B cell (primary cell): ENCODE measurements at regions not wholly inside any gene's neighbourhood (a gene's known extent, or its start where the extent isn't known, plus 50 kb on each side); places are given as distances from the start of the nearest gene placed in this dataset.

ENCODE experiments used
- ATAC-seq: fragments of 200-7000 bp; cut with Tn5 transposase; one replicate; pipeline ENCODE4 v1.10.0; 2021; ENCODE audit warnings: low read depth, mild to moderate bottlenecking, moderate number of reproducible peaks, moderate library complexity
- CTCF ChIA-PET: fragments of 350-600 bp; sonication (Branson Sonifier 250); formaldehyde crosslinking; loops from one replicate; lab custom pipeline; 2021; ENCODE audit warnings: antibody characterized with exemption, inconsistent platforms; lab: Charles Lee
- POLR2A ChIA-PET: fragments of 350-600 bp; sonication (Branson Sonifier 250); formaldehyde crosslinking; loops from one replicate; lab custom pipeline; 2021; ENCODE audit warnings: antibody characterized with exemption; lab: Charles Lee
- DNase-seq: peaks from one replicate; pipeline ENCODE4 v3.0.0; 2013
- H2AFZ ChIP-seq: 2 replicates; pipeline ENCODE4 v1.6.1; 2012; ENCODE audit warnings: mild to moderate bottlenecking, low read depth, low read length; ENCODE audit not compliant: insufficient read depth, poor library complexity, severe bottlenecking
- H3K27ac ChIP-seq, 2 donors: 1 replicate in 1 of 2; 2 replicates in 1 of 2; pipeline ENCODE4 v1.5.1; 2012 to 2013; ENCODE audit warnings: low read length in 2 of 2, mild to moderate bottlenecking in 2 of 2, moderate library complexity in 1 of 2
- H3K27me3 ChIP-seq, 4 experiments: fragments of 200-600 bp in 1 of 4; sonication (generic) in 1 of 4; replicated peaks in 1 of 4; 1 replicate in 2 of 4; 2 replicates in 2 of 4; pipeline versions ENCODE4 v1.6.1 to v1.7.0; 2013 to 2016; ENCODE audit warnings: low read length in 3 of 4, mild to moderate bottlenecking in 2 of 4, mixed read lengths in 1 of 4, moderate library complexity in 1 of 4; ENCODE audit not compliant: insufficient read depth in 4 of 4, control insufficient read depth in 3 of 4; ENCODE audit errors: control extremely low read depth in 1 of 4
- H3K36me3 ChIP-seq, 2 experiments: replicated peaks in 1 of 2; 1 replicate in 1 of 2; 2 replicates in 1 of 2; pipeline versions ENCODE4 v1.6.1 to v1.7.1; 2013; ENCODE audit warnings: low read length in 1 of 2; ENCODE audit not compliant: insufficient read depth in 2 of 2, control insufficient read depth in 1 of 2; ENCODE audit errors: control extremely low read depth in 1 of 2, extremely low read depth in 1 of 2
- H3K4me1 ChIP-seq, 2 donors: fragments of 200-600 bp in 1 of 2; sonication (generic) in 1 of 2; 1 replicate in 1 of 2; 2 replicates in 1 of 2; pipeline versions ENCODE4 v1.5.1 to v1.6.1; 2013 to 2017; ENCODE audit warnings: low read length in 2 of 2; ENCODE audit not compliant: control insufficient read depth in 2 of 2, insufficient read depth in 2 of 2
- H3K4me2 ChIP-seq: replicated peaks from 2 replicates; pipeline ENCODE3; 2012; ENCODE audit warnings: mild to moderate bottlenecking, low read depth, low read length; ENCODE audit not compliant: poor library complexity, severe bottlenecking
- H3K4me3 ChIP-seq, 5 experiments: fragments of 200-600 bp in 1 of 5; sonication (generic) in 1 of 5; 1 replicate in 3 of 5; 2 replicates in 2 of 5; pipeline versions ENCODE4 v1.5.1 to v1.7.0; 2011 to 2016; ENCODE audit warnings: low read length in 4 of 5, mild to moderate bottlenecking in 4 of 5, low read depth in 2 of 5, control low read depth in 1 of 5, moderate library complexity in 1 of 5; ENCODE audit not compliant: insufficient read depth in 1 of 5; ENCODE audit errors: control extremely low read depth in 1 of 5, extremely low read depth in 1 of 5
- H3K79me2 ChIP-seq: fragments of 200-600 bp; sonication (generic); one replicate; pipeline ENCODE4 v1.6.0; 2016; ENCODE audit warnings: low read length; ENCODE audit not compliant: control insufficient read depth, insufficient read depth
- H3K9ac ChIP-seq: fragments of 200-600 bp; sonication (generic); 2 replicates; pipeline ENCODE4 v1.6.1; 2017; ENCODE audit warnings: mild to moderate bottlenecking, low read length, moderate library complexity
- H3K9me3 ChIP-seq, 3 donors: one replicate each; pipeline versions ENCODE4 v1.6.1 to v1.7.1; 2013; ENCODE audit warnings: low read length in 2 of 3; ENCODE audit not compliant: control insufficient read depth in 2 of 3, insufficient read depth in 1 of 3; ENCODE audit errors: control extremely low read depth in 1 of 3
- H4K20me1 ChIP-seq: 2 replicates; pipeline ENCODE4 v1.6.0; 2012; ENCODE audit warnings: mild to moderate bottlenecking, low read length; ENCODE audit not compliant: insufficient read depth, control insufficient read depth, poor library complexity, severe bottlenecking
- H3K27ac Mint-ChIP-seq: one replicate; pipeline ENCODE4 v1.8.0; 2021; ENCODE audit warnings: mixed read lengths
- H3K27me3 Mint-ChIP-seq: one replicate; pipeline ENCODE4 v1.8.0; 2021; ENCODE audit warnings: mixed read lengths
- H3K4me1 Mint-ChIP-seq: one replicate; pipeline ENCODE4 v1.8.0; 2021; ENCODE audit warnings: mixed read lengths
- H3K4me3 Mint-ChIP-seq: one replicate; pipeline ENCODE4 v1.8.0; 2021; ENCODE audit warnings: mixed read lengths
- H3K9me3 Mint-ChIP-seq: one replicate; pipeline ENCODE4 v1.8.0; 2022; ENCODE audit warnings: mixed read lengths; ENCODE audit not compliant: insufficient read depth
- EZH2 ChIP-seq: IDR thresholded peaks from 2 replicates; pipeline ENCODE4 v1.6.1; 2012; ENCODE audit warnings: borderline replicate concordance, low read depth, mild to moderate bottlenecking, moderate library complexity, low read length; ENCODE audit not compliant: insufficient read depth, poor library complexity, severe bottlenecking
- WGBS: methylation state at CpG from one replicate; pipeline ENCODE4 v1.1.5; 2013; ENCODE audit warnings: missing lambda C conversion rate; ENCODE audit not compliant: insufficient coverage; 5-methylcytosine and 5-hydroxymethylcytosine counted together
- intact Hi-C: fragments of 100-400 bp; cut with micrococcal nuclease; formaldehyde crosslinking; loops from one replicate; pipeline ENCODE4 v1.10.0; 2022
- TF ChIP-seq, protein P1 (sequence below): fragments of 200-600 bp; IDR thresholded peaks from one replicate; pipeline ENCODE4 v1.8.0; 2022; ENCODE audit warnings: antibody characterized with exemption, mild to moderate bottlenecking

DNA sequence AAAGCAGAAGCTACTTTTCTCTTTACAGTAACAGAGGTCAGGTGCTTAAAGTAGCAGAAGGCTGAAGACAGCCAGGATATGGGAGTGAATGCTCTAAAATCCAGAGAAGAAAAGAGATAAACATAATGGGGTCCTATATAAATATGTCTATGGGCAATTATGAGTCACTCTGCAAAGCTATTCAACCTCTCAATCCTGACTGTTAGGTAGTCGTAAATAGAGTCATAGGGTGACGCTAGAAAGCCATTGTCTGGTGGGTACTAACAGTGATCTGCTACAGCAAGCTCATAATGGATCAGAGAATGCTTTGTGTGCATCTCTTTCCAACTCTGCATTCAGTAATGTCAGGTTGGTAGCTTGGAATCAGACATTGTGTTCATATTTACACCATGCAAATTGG, 53.5 kb upstream of the PDE5A start:
- no peak overlapping the region for H3K4me3 Mint-ChIP-seq
- POLR2A ChIA-PET: no interaction called here
- Histone ChIP-seq H3K79me2 (no peaks in the 10 kb centered on the region), H4K20me1 (no peaks in the 10 kb centered on the region), H3K9ac (no peak overlapping the region), H2AFZ (no peak overlapping the region), H3K9me3 (no peaks in the 10 kb centered on the region), H3K27ac (no peak overlapping the region), H3K36me3 (no peaks in the 10 kb centered on the region), H3K4me2 (no peak overlapping the region), H3K4me3 (no peak overlapping the region), H3K4me1 (no peaks in the 10 kb centered on the region), H3K27me3 (no peaks in the 10 kb centered on the region)
- WGBS: 100% methylated on average over 2 of the region's 2 CpGs
- TF ChIP-seq EZH2: no peak
- TF ChIP-seq, protein P1, sequence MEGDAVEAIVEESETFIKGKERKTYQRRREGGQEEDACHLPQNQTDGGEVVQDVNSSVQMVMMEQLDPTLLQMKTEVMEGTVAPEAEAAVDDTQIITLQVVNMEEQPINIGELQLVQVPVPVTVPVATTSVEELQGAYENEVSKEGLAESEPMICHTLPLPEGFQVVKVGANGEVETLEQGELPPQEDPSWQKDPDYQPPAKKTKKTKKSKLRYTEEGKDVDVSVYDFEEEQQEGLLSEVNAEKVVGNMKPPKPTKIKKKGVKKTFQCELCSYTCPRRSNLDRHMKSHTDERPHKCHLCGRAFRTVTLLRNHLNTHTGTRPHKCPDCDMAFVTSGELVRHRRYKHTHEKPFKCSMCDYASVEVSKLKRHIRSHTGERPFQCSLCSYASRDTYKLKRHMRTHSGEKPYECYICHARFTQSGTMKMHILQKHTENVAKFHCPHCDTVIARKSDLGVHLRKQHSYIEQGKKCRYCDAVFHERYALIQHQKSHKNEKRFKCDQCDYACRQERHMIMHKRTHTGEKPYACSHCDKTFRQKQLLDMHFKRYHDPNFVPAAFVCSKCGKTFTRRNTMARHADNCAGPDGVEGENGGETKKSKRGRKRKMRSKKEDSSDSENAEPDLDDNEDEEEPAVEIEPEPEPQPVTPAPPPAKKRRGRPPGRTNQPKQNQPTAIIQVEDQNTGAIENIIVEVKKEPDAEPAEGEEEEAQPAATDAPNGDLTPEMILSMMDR: no peak
- no peak for ATAC-seq
- CTCF ChIA-PET: no interaction called here
- no peaks in the 10 kb centered on the region for H3K9me3 Mint-ChIP-seq
- no peak for DNase-seq
- H3K27ac Mint-ChIP-seq: no peak overlapping the region
- peaks cover 3% of the 10 kb centered on the region for H3K27me3 Mint-ChIP-seq
- H3K4me1 Mint-ChIP-seq: no peaks in the 10 kb centered on the region
- intact Hi-C loops: no loop called here

DNA sequence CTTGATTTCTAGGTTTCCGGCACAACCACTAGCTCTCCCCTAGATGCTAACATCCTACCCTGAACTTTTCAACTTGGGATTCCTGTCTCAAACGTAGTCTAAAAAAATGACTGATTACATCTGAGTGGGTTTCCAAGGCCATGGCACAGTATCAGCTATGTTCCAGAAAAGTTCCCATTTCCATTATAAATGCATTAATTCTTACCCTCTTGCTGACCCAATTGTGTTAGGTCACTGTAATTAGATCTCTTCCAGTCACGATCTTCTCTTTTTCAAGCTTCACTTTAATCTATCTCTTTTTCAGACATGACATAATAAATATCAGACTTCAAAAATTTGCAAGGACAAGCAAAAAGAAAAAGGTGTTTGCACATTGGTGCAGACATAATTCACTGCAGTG, 50.6 kb upstream of the PDE5A start:
- TF ChIP-seq, protein P1: no peak
- TF ChIP-seq EZH2: no peak
- H3K4me3 Mint-ChIP-seq: no peak overlapping the region
- H3K27ac ChIP-seq: no peak overlapping the region
- CTCF ChIA-PET: interaction anchor here (0.6 kb wide), 1 partner anchor 1313 kb away, joined by 3 read pairs; no protein-coding TSS in a partner anchor
- H3K4me2 ChIP-seq: no peak overlapping the region
- H3K27me3 Mint-ChIP-seq: peaks cover 3% of the 10 kb centered on the region
- H3K79me2 ChIP-seq: no peaks in the 10 kb centered on the region
- no peaks in the 10 kb centered on the region for H4K20me1 ChIP-seq
- H3K4me1 ChIP-seq: no peaks in the 10 kb centered on the region
- POLR2A ChIA-PET: no interaction called here
- ATAC-seq: no peak
- no peaks in the 10 kb centered on the region for H3K27me3 ChIP-seq
- WGBS: 54% methylated on average over 3 of the region's 3 CpGs
- H3K9me3 ChIP-seq: no peaks in the 10 kb centered on the region
- H3K9me3 Mint-ChIP-seq: no peaks in the 10 kb centered on the region
- H3K4me3 ChIP-seq: no peak overlapping the region
- intact Hi-C loops: no loop called here
- no peaks in the 10 kb centered on the region for H3K4me1 Mint-ChIP-seq
- H3K9ac ChIP-seq: no peak overlapping the region
- no peak overlapping the region for H3K27ac Mint-ChIP-seq
- no peak for DNase-seq
- no peak overlapping the region for H2AFZ ChIP-seq
- H3K36me3 ChIP-seq: no peaks in the 10 kb centered on the region
